T-helper 22 cell (primary cell): ENCODE measurements at regions not wholly inside any gene's neighbourhood (a gene's known extent, or its start where the extent isn't known, plus 50 kb on each side); places are given as distances from the start of the nearest gene placed in this dataset.

Experiments
- DNase-seq: peaks from one replicate; pipeline ENCODE4 v3.0.0-alpha.2; 2020; ENCODE audit warnings: low read depth

GRCh38 chr2:220167956-220168355 is 540.5 kb downstream of the SLC4A3 start:
- no peak for DNase-seq

GRCh38 chr2:220168891-220169546 is 541.6 kb downstream of the SLC4A3 start:
- DNase-seq: no peak

- no peak for DNase-seq
Measured at GRCh38 chr2:220174826-220175225, 547.4 kb downstream of the SLC4A3 start.

GRCh38 chr2:220175967-220176366 is 548.5 kb downstream of the SLC4A3 start:
- DNase-seq: no peak

- DNase-seq: no peak
Measured at GRCh38 chr2:220178991-220179695, 551.7 kb downstream of the SLC4A3 start.

GRCh38 chr2:220181165-220181564 is 553.7 kb downstream of the SLC4A3 start:
- DNase-seq: no peak

- no peak for DNase-seq
Measured at GRCh38 chr2:220182790-220183189, 555.4 kb downstream of the SLC4A3 start.

- no peak for DNase-seq
Measured at GRCh38 chr2:220185766-220186305, 558.4 kb downstream of the SLC4A3 start.

GRCh38 chr2:220188031-220188430 is 560.6 kb downstream of the SLC4A3 start:
- DNase-seq: no peak

- DNase-seq: no peak
Measured at GRCh38 chr2:220191031-220191430, 563.6 kb downstream of the SLC4A3 start.

GRCh38 chr2:220191737-220192136 is 564.3 kb downstream of the SLC4A3 start:
- no peak for DNase-seq

- no peak for DNase-seq
Measured at GRCh38 chr2:220192994-220193753, 565.7 kb downstream of the SLC4A3 start.

- DNase-seq: no peak
Measured at GRCh38 chr2:220194630-220195584, 567.5 kb downstream of the SLC4A3 start.

- no peak for DNase-seq
Measured at GRCh38 chr2:220198896-220199295, 571.5 kb downstream of the SLC4A3 start.

- no peak for DNase-seq
Measured at GRCh38 chr2:220202066-220202465, 574.6 kb downstream of the SLC4A3 start.

- DNase-seq: no peak
Measured at GRCh38 chr2:220209093-220209492, 581.7 kb downstream of the SLC4A3 start.

- no peak for DNase-seq
Measured at GRCh38 chr2:220209751-220210150, 582.3 kb downstream of the SLC4A3 start.

- DNase-seq: no peak
Measured at GRCh38 chr2:220212296-220213080, 585.1 kb downstream of the SLC4A3 start.

- no peak for DNase-seq
Measured at GRCh38 chr2:220215785-220216184, 588.4 kb downstream of the SLC4A3 start.

- no peak for DNase-seq
Measured at GRCh38 chr2:220219371-220219770, 591.9 kb downstream of the SLC4A3 start.

GRCh38 chr2:220220009-220220408 is 592.6 kb downstream of the SLC4A3 start:
- DNase-seq: no peak
